NCI-H2227 treated with DMSO at 0.1 percent for 48 hours (cell line): ENCODE measurements at regions not wholly inside any gene's neighbourhood (a gene's known extent, or its start where the extent isn't known, plus 50 kb on each side); places are given as distances from the start of the nearest gene placed in this dataset.
"Not testable (repeated sequence)": the region's sequence is repeated elsewhere in the genome, so short reads cannot be mapped to it uniquely, and the experiment has no call there.

Source experiments
- DNase-seq: peaks from one replicate; lab custom pipeline; 2025; lab: John Stamatoyannopoulos, UW

DNA sequence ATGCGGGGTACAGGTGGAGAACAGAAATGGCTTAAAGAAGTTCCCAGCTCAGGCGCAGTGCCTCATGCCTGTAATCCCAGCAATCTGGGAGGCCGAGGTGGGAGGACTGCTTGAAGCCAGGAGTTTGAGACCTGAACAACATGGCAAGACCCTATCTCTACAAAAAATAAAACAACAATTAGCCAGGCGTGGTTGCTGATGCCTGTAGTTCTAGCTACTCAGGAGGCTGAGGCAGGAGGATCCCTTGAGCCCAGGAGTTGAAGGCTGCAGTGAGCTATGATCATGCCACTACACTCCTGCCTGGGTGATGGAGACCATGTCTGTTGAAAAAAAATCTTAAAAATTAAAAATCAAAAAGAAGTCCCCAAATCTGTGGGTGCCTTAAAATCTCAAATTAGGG, 228.3 kb upstream of the WSB1 start:
- no peak for DNase-seq

DNA sequence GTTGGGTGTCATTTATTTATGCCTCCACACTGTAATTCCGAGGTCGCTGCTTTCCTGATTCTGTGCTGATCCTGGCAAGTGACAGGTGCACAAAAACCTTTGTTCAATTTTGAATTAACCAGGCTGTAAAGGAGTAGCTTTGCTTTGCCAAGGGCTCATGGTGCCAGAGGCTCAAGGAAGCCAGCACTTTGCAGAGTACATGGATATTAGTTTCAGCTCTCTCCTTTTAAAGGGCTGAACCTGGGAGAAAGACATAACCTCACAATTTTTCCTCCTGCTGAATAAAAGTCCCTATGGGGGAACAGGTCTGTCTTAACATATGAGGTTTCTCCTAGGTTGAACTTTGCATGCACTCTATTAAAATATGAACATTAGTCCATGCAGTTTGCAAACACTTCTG, 227.6 kb upstream of the WSB1 start:
- no peak for DNase-seq

DNA sequence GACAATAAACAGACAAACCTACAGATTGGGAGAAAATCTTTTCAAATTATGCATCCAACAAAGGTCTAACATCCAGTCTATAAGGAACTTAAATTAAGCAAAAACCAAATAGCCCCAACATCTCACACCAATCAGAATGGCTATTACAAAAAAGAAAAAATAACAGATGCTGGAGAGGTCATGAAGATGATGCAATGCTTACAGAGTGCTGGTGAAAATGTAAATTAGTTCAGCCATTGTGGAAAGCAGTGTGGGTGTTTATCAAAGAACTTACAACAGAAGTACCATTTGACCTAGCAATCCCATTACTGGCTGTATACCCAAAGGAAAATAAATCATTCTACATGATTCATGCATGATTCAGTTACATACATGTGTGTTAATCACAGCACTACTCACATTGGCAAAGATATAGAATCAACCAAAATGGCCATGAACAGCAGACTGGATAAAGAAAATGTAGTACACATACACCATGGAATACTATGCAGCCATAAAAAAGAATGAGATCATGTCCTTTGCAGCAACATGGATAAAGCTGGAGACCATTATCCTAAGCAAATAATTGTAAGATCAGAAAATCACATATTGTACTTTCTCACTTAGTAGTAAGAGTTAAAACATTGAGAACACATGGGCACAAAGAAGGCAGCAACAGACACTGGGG, 223.9 kb upstream of the WSB1 start:
- no peak for DNase-seq

DNA sequence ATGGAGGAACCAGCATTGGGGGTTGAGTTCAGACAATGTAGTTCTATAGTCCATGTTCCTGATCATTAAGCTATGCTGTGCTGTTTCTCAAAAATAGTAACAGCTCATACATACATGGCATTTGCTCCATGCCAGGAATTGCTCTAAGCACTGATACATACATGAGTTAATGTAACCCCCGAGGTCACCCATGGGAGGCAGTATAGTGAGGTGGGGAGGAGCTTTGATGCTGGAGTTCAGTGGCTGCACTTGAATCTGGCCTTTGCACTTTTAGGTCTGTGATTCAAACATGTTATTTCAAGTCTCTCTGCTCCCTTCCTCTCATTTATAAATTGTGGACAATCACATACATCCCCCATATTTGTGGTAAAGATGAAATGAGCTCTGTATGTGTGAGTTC, 223.1 kb upstream of the WSB1 start:
- no peak for DNase-seq

DNA sequence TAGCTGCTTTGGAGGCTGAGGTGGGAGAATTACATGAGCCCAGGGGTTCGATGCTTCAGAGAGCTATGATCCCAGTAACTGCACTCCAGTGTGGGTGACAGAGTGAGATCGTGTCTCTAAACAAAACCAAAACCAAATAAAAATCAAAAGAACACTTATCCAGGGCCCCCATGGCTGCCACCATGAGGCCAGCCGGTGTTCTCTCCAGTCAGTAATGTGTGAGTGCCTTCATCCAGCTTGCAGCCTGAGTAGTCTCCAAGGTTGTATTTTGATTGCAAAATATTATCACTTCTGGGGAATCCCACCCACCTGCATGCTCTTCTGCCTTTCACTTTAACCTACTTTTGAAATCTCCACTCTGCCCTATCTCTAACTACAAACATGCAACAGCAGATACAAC, 221.0 kb upstream of the WSB1 start:
- no peak for DNase-seq

DNA sequence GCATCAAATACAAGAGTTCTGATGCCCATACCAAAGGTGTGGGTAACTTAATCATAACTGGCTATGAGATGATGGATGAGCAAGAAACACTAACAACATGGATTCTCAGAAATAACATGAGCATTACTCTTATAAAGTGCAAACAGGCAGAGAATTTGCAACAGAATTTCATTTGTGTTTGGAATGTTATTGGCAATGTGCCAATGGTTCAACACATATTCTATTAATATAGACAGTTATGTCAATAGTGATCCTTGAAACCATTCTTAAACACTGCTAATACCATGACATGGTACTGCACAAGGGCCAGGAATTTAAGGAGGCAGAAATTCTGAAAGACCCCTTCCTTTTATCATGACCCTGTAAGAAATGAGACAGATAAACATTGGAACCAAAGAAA, 217.1 kb upstream of the WSB1 start:
- no peak for DNase-seq

DNA sequence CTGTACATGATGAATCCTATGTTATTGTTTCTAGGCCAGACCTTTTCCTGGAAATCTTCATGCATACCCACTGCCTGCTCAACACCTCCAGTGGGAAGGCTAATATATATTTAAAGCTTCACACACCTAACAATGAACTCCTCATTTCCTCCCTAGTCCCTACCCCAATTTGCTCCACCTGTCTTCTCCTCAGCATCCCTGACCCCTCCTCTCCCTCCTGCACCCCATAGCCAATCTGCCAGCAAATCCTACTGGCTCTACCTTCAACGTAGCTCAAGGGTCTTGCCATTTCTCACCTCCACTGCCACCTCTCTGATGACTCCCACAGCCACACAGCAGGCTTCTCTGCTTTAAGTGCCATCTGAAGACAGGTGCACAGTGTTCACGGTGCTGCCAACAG, 215.6 kb upstream of the WSB1 start:
- no peak for DNase-seq

DNA sequence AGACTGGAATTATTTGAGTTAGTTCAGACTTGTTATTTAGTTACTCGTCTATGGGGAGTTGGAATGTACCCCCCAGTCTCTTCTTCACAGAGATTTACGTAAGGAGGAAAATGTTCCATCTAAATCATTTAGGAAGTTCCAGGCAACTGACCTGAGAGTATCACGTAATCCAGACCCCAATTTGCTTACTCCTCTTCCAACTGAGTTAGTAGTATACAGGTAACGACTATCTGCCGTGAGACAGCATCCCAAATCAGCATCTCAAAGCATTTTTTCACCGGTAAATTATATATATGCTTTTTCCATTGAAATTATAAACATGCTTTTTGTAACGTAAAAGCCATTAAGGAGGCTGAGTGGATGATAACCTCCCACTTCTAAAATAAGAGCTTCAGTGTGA, 214.3 kb upstream of the WSB1 start:
- no peak for DNase-seq

DNA sequence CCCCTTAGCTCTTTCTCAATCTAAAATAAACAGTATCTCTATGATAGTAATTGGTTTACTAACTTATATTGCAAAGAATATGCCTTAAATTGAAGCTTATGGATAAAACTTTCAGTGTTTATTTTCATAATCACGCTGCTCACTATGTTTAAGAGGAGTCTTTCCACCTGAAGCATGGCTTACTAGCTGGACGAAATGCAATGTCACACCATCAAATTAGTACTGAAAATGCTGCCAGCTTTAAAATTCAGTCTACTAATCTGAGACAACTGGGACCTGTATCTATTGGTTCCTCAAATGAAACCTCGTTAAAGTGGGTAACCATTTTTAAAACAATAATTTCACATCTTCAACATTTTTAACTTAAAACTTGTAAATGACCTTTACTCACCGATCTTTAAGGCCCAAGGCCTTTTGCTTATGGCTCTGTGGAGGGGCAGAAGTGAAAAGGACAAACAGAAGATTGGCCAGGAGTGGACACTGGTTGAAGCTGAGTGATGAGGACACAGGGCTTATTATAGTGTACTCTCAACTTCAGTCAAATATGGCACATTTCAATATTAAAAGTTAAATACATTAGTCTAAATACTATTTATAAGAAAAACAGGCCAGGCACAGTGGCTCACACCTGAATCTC, 212.8 kb upstream of the WSB1 start:
- DNase-seq, result no peak

DNA sequence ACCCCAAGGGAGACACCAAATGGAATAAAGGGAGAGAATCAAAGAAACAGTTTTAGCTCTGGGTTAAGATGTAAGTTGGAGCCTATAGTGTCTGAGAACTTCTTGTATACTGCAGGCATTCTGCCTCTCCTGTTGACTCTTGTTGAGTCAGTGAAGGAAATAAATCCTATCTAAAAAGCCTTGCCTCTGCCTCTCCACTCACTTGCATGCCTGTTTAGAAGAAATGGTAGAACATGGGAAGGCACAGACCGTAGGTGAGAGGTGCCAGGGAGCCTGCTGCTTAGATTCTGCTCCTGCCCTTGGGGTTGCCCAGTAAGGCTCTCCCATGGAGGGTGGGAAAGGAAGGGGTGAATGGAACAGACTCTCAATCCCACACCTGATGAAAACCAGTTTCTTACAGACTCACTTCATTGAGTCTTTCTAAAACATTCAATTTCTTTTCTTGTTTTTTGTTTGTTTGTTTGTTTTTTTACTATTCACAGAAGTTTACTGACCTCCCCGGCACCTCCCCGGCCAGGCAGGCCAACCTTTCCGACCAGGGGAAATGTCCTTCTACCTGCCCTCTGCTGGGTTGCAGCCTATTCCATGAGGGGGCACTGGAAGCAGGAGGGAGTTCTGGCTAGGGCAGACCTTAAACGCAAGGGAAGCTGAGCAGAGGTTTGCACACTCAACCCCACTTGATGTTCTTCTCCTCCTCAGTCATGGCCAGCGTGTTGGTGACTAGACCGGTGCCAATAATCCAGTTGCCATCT, 211.7 kb upstream of the WSB1 start:
- no peak for DNase-seq

DNA sequence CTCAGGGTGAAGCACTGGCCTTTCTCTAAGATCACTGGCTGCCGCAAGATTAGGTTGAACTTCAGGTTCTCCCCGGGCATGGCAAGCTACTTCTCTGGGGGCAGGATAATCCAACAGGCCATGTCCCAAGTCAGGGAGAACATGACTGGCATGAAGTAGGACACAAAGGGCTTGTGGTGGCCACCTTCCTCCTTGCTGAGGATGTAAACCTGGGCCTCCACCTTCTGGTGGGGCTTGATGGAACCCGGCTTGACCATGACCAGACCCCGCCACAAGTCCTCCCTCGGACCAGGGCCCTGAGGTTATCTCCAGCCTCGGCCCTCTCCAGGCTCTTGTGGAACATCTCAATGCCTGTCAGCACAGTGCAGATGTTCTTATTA, 211.1 kb upstream of the WSB1 start:
- no peak for DNase-seq

DNA sequence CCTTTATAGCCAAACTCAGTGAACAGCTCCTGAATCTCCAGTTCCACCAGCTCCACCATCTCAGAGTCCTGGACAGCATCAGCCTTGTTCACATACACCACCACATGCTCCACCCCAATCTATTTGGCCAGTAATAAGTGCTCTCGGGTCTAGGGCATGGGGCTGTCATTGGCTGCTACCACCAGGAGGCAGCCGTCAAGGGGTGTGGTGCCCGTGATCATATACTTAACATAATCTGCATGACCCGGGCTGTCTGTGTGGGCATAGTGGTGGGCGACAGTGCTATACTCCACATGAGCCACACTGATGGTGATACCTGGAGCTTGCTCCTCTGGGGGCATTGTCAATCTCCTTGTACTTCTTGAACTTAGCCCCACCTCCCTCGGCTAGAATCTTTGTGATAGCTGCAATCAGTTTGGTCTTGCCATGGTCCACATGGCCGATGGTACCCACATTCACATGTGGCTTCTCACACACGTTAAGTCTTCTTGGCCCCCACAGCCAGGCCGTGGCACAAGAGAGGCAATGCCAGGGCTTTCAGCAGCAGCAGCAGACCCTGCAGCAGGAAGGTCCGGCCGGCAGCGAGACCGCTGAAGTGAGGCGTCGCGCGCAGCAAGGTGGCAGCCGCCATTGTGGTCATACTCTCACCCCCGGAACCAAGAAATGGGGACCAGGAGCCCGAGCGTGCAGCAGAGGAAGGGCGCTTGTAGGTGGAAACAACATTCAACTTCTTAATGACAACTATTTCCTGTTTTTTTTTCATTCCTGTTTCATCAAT, 210.3 kb upstream of the WSB1 start:
- no peak for DNase-seq

DNA sequence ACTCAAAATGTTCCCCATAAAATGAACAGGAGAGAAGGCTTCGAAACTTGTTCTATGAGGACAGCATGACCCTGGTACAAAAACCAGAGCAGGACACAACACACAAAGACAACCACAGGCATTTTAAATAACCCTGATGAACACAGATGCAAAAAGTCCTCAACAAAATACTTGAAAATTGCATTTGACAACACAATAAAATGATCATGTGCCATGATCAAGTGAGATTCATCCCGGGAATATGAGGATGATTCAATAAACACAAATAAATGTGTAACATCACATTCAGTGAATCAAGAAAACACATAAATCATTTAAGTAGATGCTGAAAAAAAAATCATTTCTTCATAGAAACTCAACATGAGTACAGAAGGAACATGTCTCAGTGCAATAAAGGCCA, 208.4 kb upstream of the WSB1 start:
- DNase-seq, result no peak

DNA sequence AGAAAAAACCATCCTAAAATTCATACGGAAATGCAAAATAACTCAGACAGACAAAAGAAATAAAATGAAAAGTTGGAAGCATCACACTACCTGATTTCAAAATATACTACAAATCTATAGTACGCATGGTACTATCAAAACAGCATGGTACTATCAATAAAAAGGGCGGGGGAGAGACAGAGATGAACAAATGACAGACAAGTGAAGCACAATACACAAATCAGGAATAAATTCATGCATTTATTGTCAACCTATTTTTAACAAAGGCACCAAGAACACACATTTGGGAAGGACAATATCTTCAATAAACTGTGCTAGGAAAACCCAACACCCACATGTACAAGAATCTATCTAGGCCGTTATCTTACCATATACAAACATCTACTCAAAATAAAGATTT, 207.4 kb upstream of the WSB1 start:
- no peak for DNase-seq

DNA sequence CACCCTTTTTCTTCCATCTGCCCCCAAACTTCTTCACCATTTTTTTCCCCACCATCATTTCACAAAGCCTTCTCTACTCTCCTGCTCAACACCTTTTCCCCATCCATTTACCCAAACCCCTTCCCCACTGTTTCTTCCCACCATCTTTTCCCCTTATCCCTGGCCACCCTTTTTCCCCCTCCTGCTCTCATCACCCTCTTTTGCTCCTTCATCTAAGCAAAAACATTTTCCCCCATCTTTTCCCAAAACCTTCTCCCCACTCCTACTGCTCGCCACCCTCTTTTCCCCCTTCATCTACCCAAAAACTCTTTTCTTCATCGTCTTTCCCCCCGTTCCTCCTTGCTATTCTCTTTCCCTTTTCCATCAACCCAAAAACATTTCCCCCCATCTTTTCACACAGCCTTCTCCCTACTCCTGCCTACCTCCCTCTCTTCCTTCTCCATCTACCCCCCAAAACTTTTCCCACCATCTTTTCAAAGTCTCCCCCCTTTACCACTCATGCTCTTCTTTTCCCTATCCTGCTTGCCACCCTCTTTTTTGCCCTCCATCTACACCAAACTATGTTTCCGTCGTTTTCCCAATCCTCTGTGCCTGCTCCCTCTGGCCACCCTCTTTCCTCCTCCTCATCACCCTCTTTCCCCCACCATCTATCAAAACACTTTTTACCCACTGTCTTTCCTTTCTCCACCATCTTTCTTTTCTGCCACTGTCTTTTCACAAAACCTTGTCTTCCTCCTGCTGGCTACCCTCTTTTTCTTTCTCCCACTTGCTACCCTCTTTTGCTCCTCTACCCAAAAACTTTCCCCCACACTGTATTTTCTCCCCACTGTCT, 205.8 kb upstream of the WSB1 start:
- DNase-seq, result no peak

DNA sequence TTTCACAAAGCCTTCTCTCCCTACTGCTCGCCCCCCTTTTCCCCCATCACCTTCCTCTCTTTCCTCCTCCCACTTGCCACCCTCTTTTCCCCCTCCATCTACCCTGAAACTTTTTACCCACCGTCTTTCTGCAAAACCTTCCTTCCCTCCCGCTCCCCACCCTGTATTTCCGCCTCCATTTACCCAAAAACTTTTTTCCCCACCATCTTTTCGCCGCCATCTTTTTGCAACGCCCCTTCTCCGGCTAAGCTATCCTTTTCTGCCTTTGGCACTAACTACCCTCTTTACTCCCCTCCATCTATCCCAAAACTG, 205.2 kb upstream of the WSB1 start:
- DNase-seq, result no peak

DNA sequence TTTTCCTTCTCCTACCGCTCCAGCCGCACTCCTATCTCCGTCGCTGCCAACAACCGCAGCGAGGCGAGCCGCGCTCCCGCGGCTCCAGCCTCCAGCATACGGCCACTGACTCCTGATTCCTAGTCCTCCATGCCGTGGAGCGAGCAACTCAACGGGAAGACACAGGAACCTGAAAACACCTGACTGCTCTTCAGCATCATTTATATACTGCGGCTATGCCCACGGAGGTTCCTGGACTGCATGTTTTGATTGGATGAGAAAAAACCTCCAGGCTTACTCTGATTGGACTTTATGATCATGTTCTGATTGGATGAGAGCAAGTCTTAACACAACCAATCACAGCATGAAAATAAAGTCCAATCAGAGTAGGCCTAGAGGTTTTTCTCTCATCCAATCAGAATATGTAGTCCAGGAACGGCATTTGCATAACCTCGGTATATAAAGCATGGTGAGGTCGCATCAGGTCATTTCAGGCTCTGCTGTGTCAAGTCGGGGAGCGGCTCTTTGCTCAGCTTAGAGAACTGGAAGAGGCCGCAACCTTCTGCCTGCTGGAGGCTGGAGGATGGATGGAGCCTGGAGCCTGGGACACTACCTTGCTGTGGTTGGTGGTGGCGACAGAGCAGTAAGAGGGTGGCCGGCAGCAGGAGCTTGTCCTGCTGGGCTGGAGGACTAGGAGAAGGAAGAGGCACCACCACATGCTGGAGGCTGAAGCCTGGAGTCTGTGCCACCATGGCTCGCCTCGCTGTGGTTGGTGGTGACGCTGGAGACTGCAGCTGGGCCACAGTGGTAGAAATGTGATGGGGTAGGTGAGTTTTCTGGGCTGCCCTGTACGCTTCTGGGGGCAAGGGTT, 204.6 kb upstream of the WSB1 start:
- DNase-seq, result peak; percentile 92

DNA sequence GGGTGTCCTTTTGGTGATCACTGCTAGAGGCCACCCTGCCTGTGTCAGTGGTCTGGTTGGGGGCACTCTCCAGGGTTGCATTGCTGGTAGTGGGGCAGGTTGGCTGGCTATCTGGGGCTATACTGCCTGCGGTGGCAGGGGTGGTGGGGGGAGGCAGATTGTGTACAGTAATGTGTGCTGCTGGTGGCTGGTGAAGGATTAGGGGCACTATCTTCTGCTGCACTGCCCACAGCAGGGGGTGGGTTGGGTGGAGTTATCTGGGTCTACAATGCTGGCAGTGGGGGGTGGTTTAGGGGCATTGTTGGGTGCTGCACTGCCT, 204.0 kb upstream of the WSB1 start:
- no peak for DNase-seq

DNA sequence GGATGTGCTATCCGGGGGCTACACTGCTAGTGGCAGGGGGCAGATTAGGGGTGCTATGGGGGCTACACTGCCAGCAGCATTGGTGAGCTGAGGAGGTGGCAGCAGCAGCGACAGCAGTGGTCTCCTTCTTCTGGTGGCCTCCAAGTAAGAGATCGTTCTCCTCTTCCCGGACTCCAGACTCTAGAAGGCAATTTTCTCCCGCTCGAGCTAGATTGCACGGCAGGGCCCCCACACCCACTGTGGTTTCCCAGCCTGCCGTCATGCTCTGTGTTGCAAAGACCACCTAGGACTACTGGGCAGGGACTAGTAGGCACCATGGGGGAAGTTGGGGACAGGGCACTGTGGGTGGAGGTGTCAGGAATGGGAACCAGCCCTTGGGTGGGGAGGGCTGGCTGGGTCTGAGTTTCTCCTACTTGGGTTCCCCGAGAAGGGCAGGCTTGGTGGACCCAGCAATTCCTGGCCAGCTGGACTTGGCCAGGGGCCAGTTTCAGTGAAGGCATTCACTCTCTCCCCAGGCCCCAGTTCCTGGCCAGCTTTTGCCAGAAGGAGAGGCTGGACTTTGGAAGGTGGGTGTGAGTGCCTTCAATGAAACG, 203.4 kb upstream of the WSB1 start:
- not testable (repeated sequence) for DNase-seq

DNA sequence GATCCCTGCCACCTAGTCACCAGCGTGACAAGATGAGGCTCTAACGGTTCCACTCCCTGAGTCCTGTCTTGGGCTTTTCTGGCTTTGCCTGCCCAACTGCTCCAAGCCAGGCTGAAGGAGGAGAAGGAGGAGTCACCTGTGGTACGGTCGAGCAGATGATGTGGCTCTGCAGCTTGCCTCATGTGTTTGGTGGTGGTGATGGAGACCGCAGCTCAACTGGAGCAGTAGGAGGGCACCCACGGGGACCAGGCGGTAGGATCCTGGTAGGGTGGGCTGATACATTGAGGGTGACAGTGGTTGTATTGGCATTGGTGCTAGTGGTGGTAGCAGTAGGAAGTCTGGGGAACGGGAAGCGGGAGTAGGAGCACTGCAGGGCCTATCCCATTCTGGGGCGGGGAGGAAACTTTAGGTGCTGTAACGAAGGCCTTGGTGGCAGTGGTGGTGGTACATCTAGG, 202.8 kb upstream of the WSB1 start:
- peak; percentile 23 for DNase-seq

DNA sequence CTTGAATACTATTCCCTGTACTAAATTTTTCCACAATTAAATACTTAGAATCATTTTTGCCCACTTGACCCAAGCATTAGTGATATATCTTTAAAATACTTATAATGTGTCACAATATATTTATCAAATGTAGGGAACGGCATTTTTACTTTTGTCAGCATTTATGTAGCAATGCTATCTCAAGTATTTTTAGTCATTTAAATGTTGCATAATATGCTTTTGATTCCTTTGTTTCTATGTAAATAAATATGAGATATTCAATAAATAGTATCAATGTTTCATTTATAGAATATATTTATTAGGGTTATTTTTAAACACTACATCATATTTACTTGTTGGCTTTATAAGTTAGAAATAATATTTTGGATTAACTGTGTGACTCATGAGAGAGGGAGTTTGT, 199.7 kb upstream of the WSB1 start:
- not testable (repeated sequence) for DNase-seq
